HL-60 (cell line): ENCODE measurements at regions not wholly inside any gene's neighbourhood (a gene's known extent, or its start where the extent isn't known, plus 50 kb on each side); places are given as distances from the start of the nearest gene placed in this dataset.
"Not testable (repeated sequence)": the region's sequence is repeated elsewhere in the genome, so short reads cannot be mapped to it uniquely, and the experiment has no call there.

Experiments used
- DNase-seq, 2 experiments: peaks; one replicate each; pipeline ENCODE4 v3.0.0-alpha.2; 2010 to 2020; ENCODE audit warnings: low read depth in 1 of 2, low spot score in 1 of 2
- H3K27ac ChIP-seq: fragments of 250-450 bp; sonication (Bioruptor Pico); replicated peaks from 2 replicates; pipeline ENCODE4 v1.5.1; 2020; ENCODE audit warnings: mild to moderate bottlenecking, moderate library complexity
- H3K27me3 ChIP-seq: fragments of 250-450 bp; sonication (Bioruptor Pico); 2 replicates; pipeline ENCODE4 v1.5.1; 2021; ENCODE audit warnings: mild to moderate bottlenecking, moderate library complexity; ENCODE audit not compliant: insufficient read depth, poor library complexity, severe bottlenecking
- H3K4me3 ChIP-seq: replicated peaks from 2 replicates; pipeline ENCODE4 v1.5.1; 2011; ENCODE audit warnings: mild to moderate bottlenecking, control low read depth, low read length; ENCODE audit not compliant: insufficient read depth
- CTCF ChIP-seq: IDR thresholded peaks from one replicate; pipeline ENCODE4 v1.5.1; 2011; ENCODE audit warnings: low read length, control low read depth, inconsistent platforms; ENCODE audit not compliant: insufficient read depth
- GABPA ChIP-seq: IDR thresholded peaks from 2 replicates; pipeline ENCODE4 v1.6.1; 2012; ENCODE audit warnings: low read depth
- POLR2AphosphoS5 ChIP-seq: IDR thresholded peaks from 2 replicates; pipeline ENCODE4 v1.6.1; 2012; ENCODE audit warnings: low read depth
- REST ChIP-seq: IDR thresholded peaks from 2 replicates; pipeline ENCODE4 v1.6.1; 2012; ENCODE audit warnings: low read depth; ENCODE audit not compliant: insufficient replicate concordance
- SPI1 ChIP-seq: IDR thresholded peaks from 2 replicates; pipeline ENCODE4 v1.6.1; 2012; ENCODE audit warnings: low read depth, mild to moderate bottlenecking, borderline replicate concordance

DNA sequence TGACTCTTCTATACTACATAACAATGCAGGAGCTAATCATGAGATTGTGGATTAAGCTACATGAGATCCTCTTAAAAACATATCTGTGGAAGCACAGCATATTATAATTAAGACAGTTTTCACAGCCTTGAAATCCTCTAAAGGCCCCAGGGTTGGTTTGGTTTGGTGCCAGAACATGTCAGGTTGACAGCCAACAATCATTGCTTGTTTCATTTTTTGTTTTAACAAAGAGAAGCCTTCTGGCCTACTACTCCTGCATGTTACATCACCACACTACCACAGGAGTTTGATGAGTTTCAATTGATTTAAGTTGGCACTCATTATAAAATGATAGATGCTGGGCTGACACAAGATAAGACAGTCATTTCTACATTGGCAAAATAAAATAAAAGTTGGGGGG is 255.9 kb upstream of the ERBB4 start:
- Histone ChIP-seq H3K27me3 (no peaks in the 10 kb centered on the region), H3K27ac (no peak overlapping the region), H3K4me3 (no peak overlapping the region)
- DNase-seq = no peak
- TF ChIP-seq CTCF (no peak), REST (no peak), POLR2AphosphoS5 (no peak), GABPA (no peak), SPI1 (no peak)

- H3K27me3 ChIP-seq = no peaks in the 10 kb centered on the region
- DNase-seq = peak in 1 of 2 experiments; percentile 8
- H3K4me3 ChIP-seq = no peak overlapping the region
- no peak for TF ChIP-seq REST
- peak; percentile 73 for TF ChIP-seq SPI1
- H3K27ac ChIP-seq = no peak overlapping the region
These were observed 253.0 kb upstream of the ERBB4 start for GRCh38 chr2:212791569-212791968.

- H3K4me3 ChIP-seq, H3K27ac ChIP-seq, H3K27me3 ChIP-seq, DNase-seq: not testable (repeated sequence)
- TF ChIP-seq REST (peak; percentile 53), SPI1 (peak; percentile 68; the same call in 1 of the 2 replicates)
These were observed 247.5 kb upstream of the ERBB4 start for GRCh38 chr2:212786088-212786487.

DNA sequence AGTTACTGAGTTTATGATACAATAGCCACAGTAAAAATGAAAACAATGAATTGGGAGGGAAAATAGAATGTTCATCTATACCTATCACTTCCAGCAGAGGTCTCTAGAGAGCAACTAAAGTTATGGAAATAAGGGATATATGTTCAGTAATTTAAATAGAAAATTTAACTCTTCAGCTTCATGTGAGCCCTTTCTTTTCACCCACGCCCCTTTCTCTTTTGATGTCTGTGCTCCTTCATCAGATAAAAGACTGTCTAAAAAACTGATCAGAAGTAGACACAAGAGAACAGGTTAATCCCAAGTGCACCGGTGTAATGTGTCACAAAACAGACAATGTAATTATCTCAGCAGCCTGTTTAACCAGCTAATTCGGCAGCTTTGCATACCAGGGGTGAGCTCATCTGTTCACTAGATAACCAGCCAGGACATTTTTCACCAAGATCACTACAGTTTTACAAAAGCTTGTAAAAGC is 238.5 kb upstream of the ERBB4 start:
- Histone ChIP-seq H3K4me3 (no peak overlapping the region), H3K27ac (no peak overlapping the region), H3K27me3 (no peaks in the 10 kb centered on the region)
- peak in 1 of 2 experiments; percentile 5 for DNase-seq
- peak; percentile 28 for TF ChIP-seq CTCF
- TF ChIP-seq SPI1 = no peak
- no peak for TF ChIP-seq REST
